Stimulated activated CD4-positive, alpha-beta T cell treated with anti-CD3 and anti-CD28 coated beads, Interleukin-1b, Interleukin-23, amount 100 ng/mL, for 48 hours (primary cell): ENCODE measurements at regions not wholly inside any gene's neighbourhood (a gene's known extent, or its start where the extent isn't known, plus 50 kb on each side); places are given as distances from the start of the nearest gene placed in this dataset.

Experiments
- DNase-seq: peaks from one replicate; pipeline ENCODE4 v3.0.0-alpha.2; 2020

DNA sequence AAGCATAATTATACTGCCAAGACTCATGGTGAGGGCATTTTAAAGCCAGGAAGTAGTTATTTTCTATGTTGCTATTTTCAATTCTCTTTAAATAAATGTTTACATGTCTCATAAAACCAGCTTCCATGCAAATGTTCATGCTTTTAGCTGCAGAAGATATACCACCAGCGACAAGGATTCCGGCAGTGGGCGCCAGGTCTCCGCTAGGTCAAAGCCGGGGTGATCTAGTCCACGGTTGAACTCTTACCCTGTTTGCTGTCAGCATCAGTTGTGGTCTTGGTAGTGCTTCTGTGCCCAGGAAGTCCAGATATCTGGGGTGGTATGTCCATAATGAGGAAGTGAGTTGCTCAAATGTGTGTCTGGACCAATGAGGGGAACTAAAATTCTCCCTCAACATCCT lies 265.7 kb downstream of the BRD1 start:
- DNase-seq: no peak

DNA sequence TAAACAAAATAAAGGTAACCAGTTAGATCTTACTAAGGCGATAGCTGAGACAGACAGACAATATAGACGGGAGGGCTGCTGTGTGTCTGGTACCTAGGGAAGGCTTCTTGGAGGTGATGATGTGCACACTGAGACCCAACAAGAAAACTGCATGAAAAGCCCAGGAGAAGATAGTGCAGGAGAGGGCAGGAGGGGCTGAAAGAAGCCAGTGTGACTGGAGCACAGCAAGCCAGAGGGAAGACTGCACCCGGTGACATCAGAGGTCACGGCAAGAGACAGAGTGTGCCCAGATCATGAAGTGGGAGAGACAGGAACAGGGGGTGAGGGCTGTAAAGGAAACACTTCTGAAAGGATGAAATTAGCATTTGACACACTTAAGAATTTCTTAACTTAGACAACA lies 266.3 kb downstream of the BRD1 start:
- no peak for DNase-seq

DNA sequence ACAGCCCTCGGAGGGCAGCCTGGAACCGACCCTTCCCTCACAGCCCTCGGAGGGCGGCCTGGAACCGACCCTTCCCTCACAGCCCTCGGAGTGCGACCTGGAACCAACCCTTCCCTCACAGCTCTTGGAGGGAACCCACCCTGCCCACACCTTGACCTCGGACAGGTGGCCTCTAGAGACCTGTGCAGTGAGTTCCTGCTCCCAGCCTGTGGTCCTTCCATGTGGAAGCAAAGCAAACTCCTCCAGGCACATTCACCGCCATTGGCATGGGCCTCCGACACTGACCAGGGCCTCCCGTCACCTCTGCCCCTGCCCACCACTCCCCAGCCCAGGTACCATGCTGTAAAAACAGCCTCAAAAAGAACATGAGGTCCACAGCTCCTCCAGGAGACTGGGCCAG lies 272.1 kb downstream of the BRD1 start:
- no peak for DNase-seq

DNA sequence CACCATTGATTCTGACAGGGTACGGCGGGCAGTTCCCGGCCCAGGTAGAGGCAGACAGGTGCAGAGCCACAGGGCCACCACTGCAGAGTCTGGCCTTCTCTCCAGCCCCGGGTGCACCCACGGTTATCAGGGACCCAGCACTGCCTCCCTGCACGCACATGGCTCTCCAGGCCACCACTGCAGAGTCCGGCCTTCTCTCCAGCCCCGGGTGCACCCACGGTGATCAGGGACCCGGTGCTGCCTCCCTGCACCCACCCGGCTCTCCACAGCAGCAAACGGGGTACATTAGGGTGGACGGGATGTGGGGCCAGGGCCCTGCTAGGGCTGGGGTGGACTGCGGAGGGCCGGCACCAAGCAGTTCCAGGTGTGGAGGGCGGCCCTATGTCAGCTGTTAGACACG lies 272.9 kb downstream of the BRD1 start:
- DNase-seq: no peak

DNA sequence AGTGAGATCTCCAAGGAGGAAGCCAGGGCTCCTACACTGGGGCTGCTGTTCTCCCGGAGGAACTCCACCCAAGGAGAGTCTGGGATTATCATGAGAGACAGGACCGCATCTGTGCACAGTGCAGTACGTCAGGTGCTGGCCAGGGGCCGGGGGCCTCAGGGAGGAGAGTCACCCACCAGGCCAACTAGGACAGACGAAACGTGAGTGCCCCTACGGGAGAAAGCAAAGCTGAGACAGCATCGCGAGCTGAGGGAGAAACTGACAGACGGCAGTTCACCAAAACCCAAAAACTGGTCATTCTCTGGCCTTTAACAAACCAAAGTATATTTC lies 273.4 kb downstream of the BRD1 start:
- DNase-seq: no peak

DNA sequence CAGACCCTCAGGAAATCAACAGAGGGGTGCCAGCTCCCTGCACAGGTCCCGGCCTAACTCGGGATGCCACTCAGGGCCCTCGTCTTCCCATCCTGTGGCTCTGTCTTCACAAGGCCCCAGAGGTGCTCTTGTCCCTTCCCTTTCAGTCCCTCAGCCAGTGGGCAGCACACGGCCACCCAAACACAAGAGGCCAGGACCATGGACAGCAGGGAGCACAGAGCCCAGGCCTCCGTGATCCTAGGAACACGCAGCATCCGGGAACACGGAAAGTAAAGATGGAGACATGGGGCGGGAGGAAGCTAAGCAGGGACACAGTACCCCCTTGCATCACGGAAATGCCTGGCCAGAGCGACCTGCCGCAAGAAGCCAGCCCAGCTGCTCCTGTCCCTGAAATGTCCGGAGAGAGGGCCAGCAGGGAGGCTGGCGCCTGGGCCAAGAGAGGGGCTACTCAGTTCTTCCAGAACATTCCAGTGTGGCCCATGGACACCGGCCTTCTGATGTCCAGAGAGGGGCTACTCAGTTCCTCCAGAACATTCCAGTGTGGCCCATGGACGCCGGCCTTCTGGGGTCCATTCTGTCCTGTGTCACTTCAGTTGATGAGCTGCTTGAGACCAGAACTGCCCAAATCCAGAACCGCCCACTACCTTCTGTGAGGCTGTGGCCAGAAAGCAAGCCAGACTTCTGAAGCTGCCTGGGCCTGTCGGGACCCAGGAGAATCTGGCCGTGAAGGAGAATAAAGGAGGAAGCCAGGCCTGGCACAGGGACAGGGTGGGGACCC lies 274.0 kb downstream of the BRD1 start:
- DNase-seq: no peak

DNA sequence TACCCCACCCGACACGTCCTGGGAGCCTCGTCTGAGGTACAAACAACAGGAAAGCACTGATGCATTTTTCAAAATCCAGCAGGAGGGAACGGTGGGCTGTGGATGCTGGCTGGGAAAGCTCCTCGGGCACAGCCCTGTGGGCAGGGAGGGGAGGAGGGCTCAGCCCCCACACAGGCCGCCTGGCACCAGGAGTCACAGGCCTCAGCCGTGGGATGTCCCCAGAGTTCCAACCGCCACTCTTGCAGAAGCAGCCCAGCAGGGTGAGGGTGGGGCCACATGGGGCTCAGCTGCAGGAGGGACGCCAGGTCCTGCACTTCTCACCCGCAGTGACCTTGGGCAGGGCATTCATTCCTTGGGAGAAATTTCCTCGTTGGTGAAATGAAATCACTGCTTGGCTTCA lies 274.6 kb downstream of the BRD1 start:
- no peak for DNase-seq

DNA sequence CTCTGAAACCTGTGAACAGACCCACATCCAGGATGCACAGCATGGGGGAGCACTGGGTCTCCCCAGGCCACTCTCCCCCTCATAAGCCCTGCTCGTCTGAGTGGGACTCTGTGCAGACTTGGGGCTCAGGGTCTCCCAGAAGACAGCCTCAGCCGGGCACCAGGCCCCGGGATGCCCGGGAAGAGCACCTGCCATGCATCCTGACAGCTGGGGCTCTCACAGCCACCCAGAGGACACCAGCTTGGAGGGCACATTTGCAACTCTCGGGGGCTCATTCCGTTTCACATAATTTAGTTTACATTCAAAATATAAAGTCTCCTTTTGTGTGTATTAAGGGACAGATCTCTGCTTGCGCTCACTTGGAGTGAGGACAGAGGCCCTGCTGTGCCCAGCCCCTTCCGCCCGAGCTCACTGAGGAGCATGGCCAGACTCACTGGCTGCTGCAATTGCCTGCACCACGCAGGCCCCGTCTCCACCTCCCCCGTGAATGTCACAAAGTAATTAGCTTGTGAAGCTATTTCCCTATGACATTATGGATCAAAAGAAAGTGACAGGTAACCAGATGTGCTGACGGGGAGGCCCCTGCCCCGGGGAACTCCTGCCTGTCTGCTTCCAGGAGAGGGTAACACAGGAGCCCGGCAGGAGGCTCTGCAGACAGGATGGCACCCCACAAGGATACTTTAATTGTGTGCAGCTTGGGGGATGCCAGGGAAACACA lies 275.6 kb downstream of the BRD1 start:
- no peak for DNase-seq

DNA sequence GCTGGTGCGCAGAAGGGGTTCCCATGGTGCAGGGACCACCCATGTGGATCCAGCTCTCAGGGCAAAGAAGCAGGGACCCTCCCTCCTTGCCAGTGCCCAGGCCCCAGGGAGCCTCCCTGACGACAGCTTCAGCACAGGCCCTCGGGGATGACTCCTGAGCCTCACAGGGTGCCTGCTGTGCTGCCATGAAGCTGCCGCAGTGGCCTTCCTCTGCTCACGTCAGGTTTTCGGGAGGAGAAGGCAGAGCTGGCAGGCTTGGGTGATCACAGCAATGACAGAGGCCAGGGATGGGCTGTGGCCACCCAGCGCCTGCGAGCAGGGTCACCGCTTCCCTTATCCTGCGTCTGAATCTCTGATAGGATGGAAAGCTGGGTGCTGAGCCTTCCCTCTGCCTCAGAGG lies 276.2 kb downstream of the BRD1 start:
- no peak for DNase-seq

DNA sequence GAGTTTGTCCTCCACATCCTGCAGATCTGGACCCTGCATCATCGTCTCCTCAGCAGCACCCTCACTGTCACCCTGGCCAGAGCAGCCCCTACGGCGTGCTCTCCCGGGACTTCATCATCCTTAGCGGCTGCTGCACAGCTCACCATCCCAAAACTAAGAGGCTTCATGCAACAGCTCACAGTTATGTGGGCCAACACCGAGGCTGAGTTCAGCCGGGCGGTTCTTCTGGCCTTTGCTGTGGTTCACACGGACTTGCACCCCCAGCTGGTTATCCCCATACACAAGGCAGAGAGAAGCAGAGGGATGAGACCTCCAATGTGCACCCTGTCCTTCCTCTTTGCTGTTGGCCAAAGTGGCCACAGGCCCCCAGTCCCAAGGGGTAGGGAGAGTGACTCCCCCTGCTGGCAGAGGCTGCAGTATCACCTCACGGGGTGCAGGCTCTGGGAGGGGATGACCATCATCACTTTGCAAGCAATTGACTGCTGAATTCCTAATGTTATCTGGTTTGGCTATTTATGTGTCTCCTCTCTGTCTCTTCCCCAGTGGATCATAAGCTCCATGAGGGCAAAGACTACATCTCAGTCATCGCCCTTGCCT lies 276.8 kb downstream of the BRD1 start:
- no peak for DNase-seq

DNA sequence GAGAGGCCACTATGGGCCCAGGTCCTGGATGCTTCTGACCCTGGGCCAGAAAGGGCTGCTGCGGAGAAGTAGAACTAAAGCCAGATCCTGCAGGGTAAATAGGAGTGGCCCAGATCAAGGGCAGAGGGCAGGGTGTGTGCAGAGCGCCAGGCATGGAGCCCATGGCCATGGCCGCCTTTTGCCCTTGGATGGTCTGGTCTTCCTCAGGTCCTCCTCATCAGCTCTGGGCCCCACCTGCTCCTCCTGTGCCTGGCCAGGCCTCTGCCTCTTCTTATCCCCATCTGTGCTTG lies 277.6 kb downstream of the BRD1 start:
- no peak for DNase-seq

DNA sequence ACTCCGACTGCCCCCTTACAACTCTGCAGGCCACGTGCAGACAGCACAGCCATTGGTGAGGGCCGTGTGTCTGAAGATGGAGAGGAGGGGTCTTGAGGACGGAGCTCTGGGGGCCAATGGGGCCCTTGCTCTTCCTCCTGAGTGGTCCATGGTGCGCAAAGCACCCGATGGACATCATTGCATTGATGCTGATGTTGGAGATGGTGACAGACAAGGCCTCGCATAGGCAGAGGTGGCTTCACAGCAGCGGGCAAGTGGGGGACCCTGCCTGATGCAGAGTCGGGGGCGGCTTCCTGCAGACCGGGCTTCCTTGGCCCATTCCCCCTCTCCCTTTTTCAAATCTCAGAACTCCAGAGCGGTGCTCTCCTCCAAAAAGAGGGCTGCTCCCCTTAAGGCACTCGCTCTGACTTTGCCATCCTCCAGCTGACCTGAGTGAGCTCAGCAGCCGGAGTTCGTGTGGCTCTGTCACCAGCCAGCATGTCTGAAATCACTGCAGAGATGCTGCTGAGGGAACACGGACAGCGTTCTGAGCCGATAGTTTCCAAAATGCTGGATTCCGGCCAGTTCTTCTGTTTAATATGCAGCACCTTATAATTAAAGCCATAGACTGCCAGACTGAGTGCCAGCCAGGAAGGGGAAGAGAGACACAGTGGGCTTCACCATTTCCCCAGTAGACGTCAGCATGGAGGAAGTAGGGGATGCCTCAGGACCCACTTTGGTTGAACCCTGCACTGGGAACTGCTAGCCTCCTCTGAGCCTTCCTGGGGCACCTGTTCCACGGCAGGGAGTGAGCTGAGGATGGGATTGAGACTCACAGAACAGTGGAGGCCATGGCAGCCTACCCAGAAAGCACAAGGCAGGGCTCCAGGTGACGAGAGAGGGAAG lies 278.2 kb downstream of the BRD1 start:
- DNase-seq: no peak

DNA sequence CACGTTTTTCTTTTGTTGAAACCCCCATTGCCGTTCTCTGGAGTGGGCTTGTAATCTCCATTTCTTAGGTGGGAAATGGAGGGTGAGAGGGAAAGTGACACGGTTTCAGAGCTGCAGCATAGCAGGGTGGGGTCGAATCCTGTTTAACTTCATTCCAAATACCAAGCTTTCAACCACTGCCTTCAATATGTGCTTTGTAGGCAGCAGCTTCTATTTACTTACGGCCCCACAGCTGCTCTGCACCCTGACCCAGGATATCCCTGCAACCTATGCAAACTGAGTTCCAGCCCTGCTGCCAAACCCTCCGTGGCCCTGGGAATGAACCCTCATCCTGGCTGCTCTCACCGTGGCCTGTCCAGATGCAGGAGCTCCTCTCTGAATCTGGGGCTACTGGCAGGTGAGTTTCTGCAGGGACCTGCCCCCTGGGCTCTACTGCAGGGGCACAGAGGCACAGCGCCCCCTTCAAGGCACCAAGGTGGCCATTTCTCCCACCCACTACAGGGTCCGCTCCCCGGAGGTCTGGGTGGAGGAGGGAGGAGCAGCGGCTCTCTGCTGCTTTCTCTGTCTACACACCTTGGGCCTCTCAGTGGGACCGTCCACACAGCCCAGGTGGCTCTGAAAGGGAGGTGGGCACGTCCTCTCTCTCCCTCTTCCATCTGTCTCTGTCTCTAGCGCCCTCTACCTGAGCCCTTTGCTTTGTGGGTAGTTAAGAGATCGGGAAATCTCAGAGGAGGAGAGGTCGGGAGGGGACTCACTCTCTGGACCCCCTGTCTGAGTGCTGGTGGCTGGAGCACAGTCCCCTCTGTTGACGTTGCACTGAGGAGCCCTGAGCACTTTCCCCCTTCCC lies 279.1 kb downstream of the BRD1 start:
- no peak for DNase-seq

DNA sequence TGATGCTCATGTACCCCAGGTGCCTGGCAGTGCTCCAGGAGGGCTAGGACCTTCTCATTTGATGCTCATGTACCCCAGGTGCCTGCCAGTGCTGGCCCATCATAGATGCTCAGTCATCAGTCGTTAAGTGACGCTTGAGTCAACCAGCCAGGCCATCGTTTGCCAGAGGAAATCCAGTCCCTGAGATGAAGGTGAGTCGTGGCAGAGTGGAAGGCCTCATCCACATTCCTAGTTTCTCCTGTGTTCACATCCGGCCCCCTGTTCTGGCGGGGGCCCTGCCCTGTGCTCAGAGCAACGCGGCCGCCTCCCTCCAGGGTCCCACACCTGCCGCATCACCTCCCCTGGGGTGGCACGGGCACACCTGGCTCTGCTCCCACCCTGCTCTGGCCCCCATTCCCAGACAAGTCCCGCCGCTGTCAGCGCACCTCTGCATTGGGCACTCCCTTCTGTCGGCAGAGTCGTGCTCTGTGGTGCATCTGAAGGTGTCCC lies 279.9 kb downstream of the BRD1 start:
- no peak for DNase-seq

DNA sequence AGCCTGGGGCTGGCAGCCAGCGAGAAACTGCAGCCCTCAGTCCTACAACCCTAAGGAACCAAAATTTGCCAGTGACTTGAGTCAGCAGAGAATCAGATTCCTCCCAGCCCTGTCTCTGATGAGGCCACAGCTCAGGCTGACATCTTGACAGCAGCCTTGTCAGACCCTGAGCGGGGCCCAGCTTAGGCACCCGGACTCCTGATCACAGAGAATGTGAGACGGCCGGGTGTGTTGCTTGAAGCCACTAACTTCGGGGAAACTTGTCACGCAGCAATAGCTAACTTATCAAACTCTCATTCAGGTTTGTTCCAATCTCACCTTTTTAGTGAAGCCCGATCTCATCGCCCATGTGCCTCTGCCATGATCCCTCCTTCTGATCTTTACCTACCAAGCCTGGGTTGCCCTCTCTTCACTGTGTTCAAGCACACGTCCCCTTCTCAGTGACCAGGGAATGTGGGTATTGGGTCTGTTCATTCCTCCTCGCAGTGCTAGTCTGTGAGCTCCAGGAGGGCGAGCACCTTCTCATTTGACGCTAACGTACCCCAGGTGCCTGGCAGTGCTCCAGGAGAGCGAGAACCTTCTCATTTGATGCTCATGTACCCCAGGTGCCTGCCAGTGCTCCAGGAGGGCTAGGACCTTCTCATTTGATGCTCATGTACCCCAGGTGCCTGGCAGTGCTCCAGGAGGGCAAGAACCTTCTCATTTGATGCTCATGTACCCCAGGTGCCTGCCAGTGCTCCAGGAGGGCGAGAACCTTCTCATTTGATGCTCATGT lies 280.7 kb downstream of the BRD1 start:
- DNase-seq: no peak

DNA sequence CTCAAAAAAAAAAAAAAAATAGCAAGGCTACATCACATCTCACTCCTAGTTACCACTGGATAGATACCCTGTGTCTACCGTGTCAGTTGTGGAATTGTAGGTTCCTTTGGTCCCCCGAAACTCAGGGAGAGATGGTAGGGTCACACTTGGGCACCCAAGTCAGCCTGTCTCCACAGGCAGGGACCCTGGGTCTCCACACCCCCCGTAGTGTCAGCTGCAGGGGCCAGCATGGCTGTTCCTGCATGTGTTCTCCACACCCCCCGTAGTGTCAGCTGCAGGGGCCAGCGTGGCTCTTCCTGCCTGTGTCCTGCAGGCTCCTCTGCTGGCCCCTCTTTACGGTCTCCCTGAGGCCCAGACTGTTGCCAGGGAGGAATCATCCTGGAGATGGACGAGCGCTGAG lies 282.1 kb downstream of the BRD1 start:
- DNase-seq: no peak

DNA sequence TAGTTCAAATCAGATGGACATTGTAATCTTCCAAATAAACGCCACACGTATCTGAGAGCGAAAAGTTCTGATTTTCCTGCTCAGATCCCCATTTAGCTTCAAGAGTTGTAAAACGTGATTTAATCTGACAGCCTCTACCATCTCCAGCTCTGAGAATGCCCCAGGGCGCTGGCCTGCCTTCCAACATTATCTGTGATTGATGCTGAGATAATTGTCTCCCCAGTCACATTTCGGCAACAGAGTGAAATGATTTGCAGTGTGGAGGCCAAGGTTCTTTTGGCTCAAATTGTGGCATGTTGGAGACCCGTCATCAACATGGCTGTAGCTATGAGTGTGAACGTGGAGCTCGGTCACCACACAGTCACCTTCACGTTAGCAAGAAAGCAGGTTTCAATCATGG lies 283.4 kb downstream of the BRD1 start:
- no peak for DNase-seq

DNA sequence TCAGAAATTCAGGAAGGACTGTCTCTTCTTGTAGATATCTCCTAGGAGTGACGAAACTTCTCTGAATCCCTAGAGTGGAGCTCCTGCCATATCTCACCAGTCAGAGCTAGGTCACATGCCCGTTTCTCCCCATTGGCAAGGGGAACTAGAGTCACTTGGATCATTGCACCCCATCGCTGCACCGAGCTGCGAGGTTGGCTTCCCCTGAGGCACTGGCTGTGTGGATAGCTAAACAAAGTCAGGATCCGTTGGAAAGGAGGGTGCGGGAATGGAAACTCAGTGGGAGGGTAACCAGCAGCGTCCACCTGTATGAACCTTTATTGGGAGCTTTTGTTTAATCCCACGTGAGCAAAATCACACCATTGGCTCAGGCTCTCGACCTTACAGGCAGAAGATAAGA lies 283.8 kb downstream of the BRD1 start:
- DNase-seq: no peak

DNA sequence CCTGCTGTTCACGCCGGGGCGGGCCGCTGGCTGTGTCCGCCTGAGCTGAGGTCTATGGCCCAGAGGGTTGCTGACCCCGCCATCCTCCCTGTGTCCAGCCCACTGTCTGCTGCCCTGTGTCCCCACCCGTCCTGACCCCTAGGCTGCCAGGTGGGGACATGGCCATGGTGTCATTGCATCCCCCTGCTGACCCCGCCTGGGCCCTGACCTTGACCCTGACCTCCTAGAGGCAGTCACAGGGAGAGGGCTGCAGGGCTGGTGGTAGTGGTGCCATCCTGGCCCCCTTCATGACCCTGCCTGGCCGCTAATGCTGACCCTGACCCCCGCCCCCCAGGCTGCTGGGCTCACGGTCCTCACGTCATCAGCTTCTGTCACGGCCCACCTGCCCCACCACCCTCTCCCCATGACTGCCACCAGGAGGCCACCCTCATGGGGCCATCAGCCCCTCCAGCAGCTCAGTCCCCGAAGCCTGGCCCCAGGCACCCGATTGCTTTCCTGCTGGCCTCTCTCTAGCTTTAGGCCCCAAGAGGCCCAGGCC lies 285.9 kb downstream of the BRD1 start:
- no peak for DNase-seq

DNA sequence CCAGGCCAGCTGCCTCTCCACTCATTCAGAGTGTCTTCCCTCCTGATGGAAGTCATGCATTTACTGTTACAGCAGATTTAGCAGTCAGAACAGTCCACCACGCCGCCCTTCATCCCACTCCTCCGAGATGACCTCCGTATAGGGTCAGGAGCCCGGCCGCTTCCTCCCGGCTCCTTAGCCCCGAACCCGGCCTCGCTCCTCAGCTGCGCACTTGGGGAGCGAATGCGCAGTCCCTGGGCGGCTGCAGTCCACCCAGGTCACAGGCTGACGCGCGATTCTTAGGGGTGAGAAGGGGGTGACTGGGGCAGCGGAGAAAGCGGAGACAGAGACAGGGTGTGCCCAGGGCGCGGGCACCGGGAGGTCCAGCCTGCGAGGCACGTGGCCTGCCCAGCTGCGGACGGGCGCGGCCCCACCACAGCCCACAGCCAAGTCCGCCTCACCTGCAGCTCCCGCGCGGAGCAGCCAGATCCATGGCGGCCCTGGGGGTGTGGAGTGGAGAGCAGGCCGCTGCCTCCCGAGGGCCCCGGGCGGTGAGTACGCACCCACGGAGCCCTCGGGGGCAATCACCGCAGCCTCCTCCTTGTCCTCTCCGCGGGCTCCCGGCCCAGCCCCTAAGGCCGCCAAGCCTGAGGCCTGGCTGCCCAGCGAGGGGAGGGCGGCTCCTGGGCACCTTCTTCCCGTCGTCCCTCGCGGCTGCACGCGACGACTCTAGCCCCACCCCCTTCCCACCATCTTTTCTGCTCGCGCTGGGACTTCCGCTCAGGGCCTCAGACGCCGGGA lies 286.6 kb downstream of the BRD1 start:
- DNase-seq: no peak
